MM.1S (cell line): ENCODE measurements at regions not wholly inside any gene's neighbourhood (a gene's known extent, or its start where the extent isn't known, plus 50 kb on each side); places are given as distances from the start of the nearest gene placed in this dataset.

ENCODE experiments used
- DNase-seq: peaks from one replicate; pipeline ENCODE4 v3.0.0-alpha.2; 2015
- H2AFZ ChIP-seq: fragments of 300-600 bp; sonication (generic); 2 replicates; pipeline ENCODE4 v1.6.0; 2016; ENCODE audit warnings: antibody characterized with exemption, low read length
- H3F3A ChIP-seq: fragments of 300-600 bp; sonication (generic); 2 replicates; pipeline ENCODE4 v1.6.1; 2016; ENCODE audit warnings: mild to moderate bottlenecking, antibody characterized with exemption, low read length, moderate library complexity, mixed read lengths; ENCODE audit not compliant: insufficient read depth
- H3K27ac ChIP-seq: fragments of 300-600 bp; sonication (generic); 2 replicates; pipeline ENCODE4 v1.5.1; 2016; ENCODE audit warnings: mild to moderate bottlenecking, low read length
- H3K27me3 ChIP-seq: fragments of 300-600 bp; sonication (generic); replicated peaks from 2 replicates; pipeline ENCODE4 v1.6.0; 2016; ENCODE audit warnings: low read length; ENCODE audit not compliant: insufficient read depth
- H3K36me3 ChIP-seq: fragments of 300-600 bp; sonication (generic); replicated peaks from 2 replicates; pipeline ENCODE4 v1.6.1; 2016; ENCODE audit warnings: mild to moderate bottlenecking, low read length, mixed read lengths; ENCODE audit not compliant: insufficient read depth
- H3K4me1 ChIP-seq: fragments of 300-600 bp; sonication (generic); 2 replicates; pipeline ENCODE4 v1.6.1; 2016; ENCODE audit warnings: low read length, mixed read lengths
- H3K4me2 ChIP-seq: fragments of 300-600 bp; sonication (generic); 2 replicates; pipeline ENCODE4 v1.6.0; 2016; ENCODE audit warnings: low read depth, low read length
- H3K4me3 ChIP-seq: fragments of 300-600 bp; sonication (generic); 2 replicates; pipeline ENCODE4 v1.5.1; 2016; ENCODE audit warnings: low read length, mixed read lengths
- H3K79me2 ChIP-seq: fragments of 300-600 bp; sonication (generic); 2 replicates; pipeline ENCODE4 v1.6.1; 2016; ENCODE audit warnings: mixed run types, low read length, mixed read lengths
- H3K9ac ChIP-seq: fragments of 300-600 bp; sonication (generic); 2 replicates; pipeline ENCODE4 v1.6.1; 2016; ENCODE audit warnings: low read length, mixed read lengths
- H3K9me2 ChIP-seq: fragments of 300-600 bp; sonication (generic); replicated peaks from 2 replicates; pipeline ENCODE4 v1.6.1; 2016; ENCODE audit warnings: mild to moderate bottlenecking, low read length, mixed read lengths; ENCODE audit not compliant: insufficient read depth
- H3K9me3 ChIP-seq: fragments of 300-600 bp; sonication (generic); replicated peaks from 2 replicates; pipeline ENCODE4 v1.6.1; 2016; ENCODE audit warnings: mild to moderate bottlenecking, low read length, mixed read lengths; ENCODE audit not compliant: insufficient read depth
- H4K20me1 ChIP-seq: fragments of 300-600 bp; sonication (generic); 2 replicates; pipeline ENCODE4 v1.6.1; 2016; ENCODE audit warnings: mild to moderate bottlenecking, low read length, moderate library complexity, mixed read lengths; ENCODE audit not compliant: insufficient read depth
- EZH2 ChIP-seq: fragments of 300-600 bp; sonication (generic); optimal IDR thresholded peaks from 2 replicates; pipeline ENCODE3; 2017; ENCODE audit warnings: low read depth, mild to moderate bottlenecking, antibody characterized with exemption, low read length, mixed read lengths
- EZH2phosphoT487 ChIP-seq: fragments of 300-600 bp; sonication (generic); IDR thresholded peaks from 2 replicates; pipeline ENCODE4 v1.6.1; 2018; ENCODE audit warnings: antibody characterized with exemption, low read length
- TF ChIP-seq, protein P1 (sequence below): fragments of 300-600 bp; sonication (generic); IDR thresholded peaks from 2 replicates; pipeline ENCODE4 v1.5.1; 2016; ENCODE audit warnings: antibody characterized with exemption, low read length, mixed read lengths

DNA sequence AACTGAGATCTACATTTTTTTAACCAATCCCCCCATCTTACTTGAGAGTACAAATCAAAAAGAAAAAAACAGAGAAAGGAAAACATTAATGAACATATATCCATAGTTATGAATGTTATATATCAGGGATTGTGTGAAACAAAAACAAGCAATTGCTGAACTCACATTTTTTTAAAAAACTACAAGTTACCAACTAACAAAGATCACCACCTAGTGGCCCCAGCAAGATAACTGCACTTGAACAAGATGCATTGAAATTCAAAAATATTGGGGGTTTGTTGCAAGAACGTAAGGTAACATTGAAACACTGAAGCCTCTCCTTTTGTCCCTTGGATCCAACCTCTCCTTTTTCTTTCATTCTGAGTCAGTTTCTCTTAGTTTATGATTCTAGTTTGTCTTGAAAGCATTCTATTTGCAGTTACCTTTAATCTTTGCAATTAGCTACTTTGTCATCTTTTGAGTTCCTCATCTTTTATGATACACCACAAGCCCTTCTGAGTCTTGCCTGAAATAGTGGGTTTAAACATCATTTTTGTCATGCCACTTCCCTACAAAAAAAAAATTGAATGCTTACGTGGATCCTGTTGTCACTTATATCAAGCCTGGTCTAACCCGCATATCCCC, 87.3 kb upstream of the TES start:
- no peak overlapping the region for H3K27ac ChIP-seq
- TF ChIP-seq, protein P1, sequence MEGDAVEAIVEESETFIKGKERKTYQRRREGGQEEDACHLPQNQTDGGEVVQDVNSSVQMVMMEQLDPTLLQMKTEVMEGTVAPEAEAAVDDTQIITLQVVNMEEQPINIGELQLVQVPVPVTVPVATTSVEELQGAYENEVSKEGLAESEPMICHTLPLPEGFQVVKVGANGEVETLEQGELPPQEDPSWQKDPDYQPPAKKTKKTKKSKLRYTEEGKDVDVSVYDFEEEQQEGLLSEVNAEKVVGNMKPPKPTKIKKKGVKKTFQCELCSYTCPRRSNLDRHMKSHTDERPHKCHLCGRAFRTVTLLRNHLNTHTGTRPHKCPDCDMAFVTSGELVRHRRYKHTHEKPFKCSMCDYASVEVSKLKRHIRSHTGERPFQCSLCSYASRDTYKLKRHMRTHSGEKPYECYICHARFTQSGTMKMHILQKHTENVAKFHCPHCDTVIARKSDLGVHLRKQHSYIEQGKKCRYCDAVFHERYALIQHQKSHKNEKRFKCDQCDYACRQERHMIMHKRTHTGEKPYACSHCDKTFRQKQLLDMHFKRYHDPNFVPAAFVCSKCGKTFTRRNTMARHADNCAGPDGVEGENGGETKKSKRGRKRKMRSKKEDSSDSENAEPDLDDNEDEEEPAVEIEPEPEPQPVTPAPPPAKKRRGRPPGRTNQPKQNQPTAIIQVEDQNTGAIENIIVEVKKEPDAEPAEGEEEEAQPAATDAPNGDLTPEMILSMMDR, result peak; percentile 83
- no peak for TF ChIP-seq EZH2phosphoT487
- no peak overlapping the region for H3K9ac ChIP-seq
- no peaks in the 10 kb centered on the region for H3K79me2 ChIP-seq
- no peaks in the 10 kb centered on the region for H3K36me3 ChIP-seq
- no peaks in the 10 kb centered on the region for H3K9me3 ChIP-seq
- DNase-seq, result peak; percentile 65
- no peaks in the 10 kb centered on the region for H3K4me1 ChIP-seq
- H3K4me3 ChIP-seq, result no peak overlapping the region
- no peak overlapping the region for H2AFZ ChIP-seq
- H3K4me2 ChIP-seq, result no peak overlapping the region
- no peaks in the 10 kb centered on the region for H4K20me1 ChIP-seq
- H3F3A ChIP-seq, result no peaks in the 10 kb centered on the region
- H3K9me2 ChIP-seq, result no peaks in the 10 kb centered on the region
- no peaks in the 10 kb centered on the region for H3K27me3 ChIP-seq

DNA sequence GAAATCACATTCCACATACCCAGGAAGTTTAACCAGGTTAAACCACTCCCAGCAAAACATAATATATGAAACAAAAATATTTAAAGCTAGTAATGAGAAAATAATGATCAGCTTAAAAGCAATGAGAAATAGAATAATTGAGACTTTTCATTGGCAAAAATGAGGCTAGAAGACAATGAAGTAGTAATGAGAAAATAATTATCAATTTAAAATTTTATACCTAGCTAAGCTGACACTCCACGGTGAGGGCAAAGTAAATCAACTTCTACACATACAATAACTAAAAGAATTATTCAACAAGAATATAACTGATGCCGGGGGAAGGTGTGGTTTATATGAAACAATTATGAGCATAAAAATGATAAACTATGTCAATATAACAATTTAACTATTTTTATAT, 82.2 kb upstream of the TES start:
- Histone ChIP-seq H3K4me2 (no peak overlapping the region), H3K4me3 (no peak overlapping the region), H3K27me3 (no peaks in the 10 kb centered on the region), H3K4me1 (no peaks in the 10 kb centered on the region), H3K27ac (no peak overlapping the region), H3K9me3 (no peaks in the 10 kb centered on the region), H3K79me2 (no peaks in the 10 kb centered on the region), H3K9ac (no peak overlapping the region), H2AFZ (no peak overlapping the region), H4K20me1 (no peaks in the 10 kb centered on the region), H3F3A (no peaks in the 10 kb centered on the region), H3K9me2 (no peaks in the 10 kb centered on the region), H3K36me3 (no peaks in the 10 kb centered on the region)
- TF ChIP-seq, protein P1, result no peak
- TF ChIP-seq EZH2phosphoT487 (no peak), EZH2 (no peak)
- DNase-seq, result no peak

DNA sequence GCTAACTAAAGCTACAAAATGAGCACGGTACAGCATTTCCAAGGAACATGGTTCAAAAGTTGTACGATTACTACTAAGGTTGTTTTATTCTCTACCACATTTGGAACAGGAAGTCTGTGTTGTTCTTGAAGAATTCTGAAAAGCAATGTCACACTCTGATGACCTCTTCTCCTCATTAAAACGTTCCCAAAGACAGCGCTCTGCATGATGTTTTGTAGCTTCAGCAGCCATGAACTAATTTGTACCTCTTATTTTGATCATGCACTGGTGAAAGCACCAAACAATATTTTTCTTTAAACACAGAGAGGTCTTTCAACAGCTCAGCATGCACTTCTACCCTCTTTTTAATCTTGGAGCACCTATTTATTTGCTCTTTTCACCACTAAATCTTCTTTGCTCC, 75.0 kb upstream of the TES start:
- Histone ChIP-seq H3K4me2 (no peak overlapping the region), H3F3A (no peaks in the 10 kb centered on the region), H3K36me3 (no peaks in the 10 kb centered on the region), H3K4me3 (no peak overlapping the region), H3K27me3 (no peaks in the 10 kb centered on the region), H3K9ac (no peak overlapping the region), H4K20me1 (no peaks in the 10 kb centered on the region), H3K4me1 (no peaks in the 10 kb centered on the region), H3K9me2 (no peaks in the 10 kb centered on the region), H3K27ac (no peak overlapping the region), H3K9me3 (no peaks in the 10 kb centered on the region), H2AFZ (no peak overlapping the region), H3K79me2 (no peaks in the 10 kb centered on the region)
- no peak for TF ChIP-seq EZH2
- no peak for TF ChIP-seq EZH2phosphoT487
- TF ChIP-seq, protein P1, result no peak
- DNase-seq, result no peak
